ENCODE measurements at regions not wholly inside any gene's neighbourhood (a gene's known extent, or its start where the extent isn't known, plus 50 kb on each side); places are given as distances from the start of the nearest gene placed in this dataset.

GRCh38 chr5:115402822-115403577 lies 106.5 kb upstream of the CCDC112 start:
- Histone ChIP-seq H3K4me3 (no peak overlapping the region), H3K27me3 (ENCODE audit: control insufficient read depth in 3 of 3, insufficient read depth in 3 of 3, low read length in 2 of 3) (no peaks in the 10 kb centered on the region), H3K36me3 (ENCODE audit: control insufficient read depth in 4 of 4, insufficient read depth in 4 of 4, low read length in 4 of 4) (no peaks in the 10 kb centered on the region), H3K4me1 (ENCODE audit: control insufficient read depth in 5 of 5, insufficient read depth in 5 of 5, low read length in 5 of 5) (peaks cover 0 to 3% (median 0%) of the 10 kb centered on the region in 5 donors), H3K9ac (ENCODE audit: insufficient read depth in 1 of 2, low read length in 2 of 2) (no peak overlapping the region), H3K27ac (ENCODE audit: low read depth in 1 of 2, low read length in 1 of 2) (peak overlapping the region in 1 of 2 donors; percentile 21), H3K9me3 (ENCODE audit: control insufficient read depth in 4 of 4, insufficient read depth in 3 of 4, low read length in 3 of 4) (peaks cover 0 to 2% (median 0%) of the 10 kb centered on the region in 4 donors)
- WGBS, 2 donors: 89 to 90% methylated on average over 1 of the region's 1 CpG
- peak in 1 of 3 donors; percentile 22 for DNase-seq
- TF ChIP-seq CTCF (IDR thresholded peaks at IDR 0.05; ENCODE audit: control extremely low read depth, extremely low read depth): no peak
- peak; percentile 34 for ATAC-seq (ENCODE audit: insufficient read depth, low FRiP score)

GRCh38 chr5:115402092-115402491 lies 105.6 kb upstream of the CCDC112 start:
- WGBS, 2 donors: 60 to 63% methylated on average over 4 of the region's 4 CpGs
- ATAC-seq (ENCODE audit: insufficient read depth, low FRiP score) (no peak), DNase-seq (no peak)
- H3K4me3 ChIP-seq: no peak overlapping the region
- no peak for TF ChIP-seq CTCF (IDR thresholded peaks at IDR 0.05; ENCODE audit: control extremely low read depth, extremely low read depth)
- H3K4me1 ChIP-seq (ENCODE audit: control insufficient read depth in 5 of 5, insufficient read depth in 5 of 5, low read length in 5 of 5): peaks cover 0 to 3% (median 0%) of the 10 kb centered on the region in 5 donors
- no peak overlapping the region for H3K9ac ChIP-seq (ENCODE audit: insufficient read depth in 1 of 2, low read length in 2 of 2)
- H3K9me3 ChIP-seq (ENCODE audit: control insufficient read depth in 4 of 4, insufficient read depth in 3 of 4, low read length in 3 of 4): peaks cover 0 to 2% (median 0%) of the 10 kb centered on the region in 4 donors
- no peaks in the 10 kb centered on the region for H3K36me3 ChIP-seq (ENCODE audit: control insufficient read depth in 4 of 4, insufficient read depth in 4 of 4, low read length in 4 of 4)
- no peak overlapping the region for H3K27ac ChIP-seq (ENCODE audit: low read depth in 1 of 2, low read length in 1 of 2)
- no peaks in the 10 kb centered on the region for H3K27me3 ChIP-seq (ENCODE audit: control insufficient read depth in 3 of 3, insufficient read depth in 3 of 3, low read length in 2 of 3)

GRCh38 chr5:115398719-115399118 lies 102.3 kb upstream of the CCDC112 start:
- Histone ChIP-seq H3K4me3 (no peak overlapping the region), H3K4me1 (ENCODE audit: control insufficient read depth in 5 of 5, insufficient read depth in 5 of 5, low read length in 5 of 5) (peaks cover 0 to 4% (median 0%) of the 10 kb centered on the region in 5 donors), H3K27me3 (ENCODE audit: control insufficient read depth in 3 of 3, insufficient read depth in 3 of 3, low read length in 2 of 3) (no peaks in the 10 kb centered on the region), H3K9me3 (ENCODE audit: control insufficient read depth in 4 of 4, insufficient read depth in 3 of 4, low read length in 3 of 4) (no peaks in the 10 kb centered on the region), H3K27ac (ENCODE audit: low read depth in 1 of 2, low read length in 1 of 2) (no peak overlapping the region), H3K36me3 (ENCODE audit: control insufficient read depth in 4 of 4, insufficient read depth in 4 of 4, low read length in 4 of 4) (no peaks in the 10 kb centered on the region), H3K9ac (ENCODE audit: insufficient read depth in 1 of 2, low read length in 2 of 2) (no peak overlapping the region)
- no peak for TF ChIP-seq CTCF (IDR thresholded peaks at IDR 0.05; ENCODE audit: control extremely low read depth, extremely low read depth)
- DNase-seq: no peak
- ATAC-seq (ENCODE audit: insufficient read depth, low FRiP score): no peak
- 83 to 91% methylated on average over 1 of the region's 1 CpG for WGBS, 2 donors
